Uterus (tissue), 2 donors: ENCODE measurements at regions not wholly inside any gene's neighbourhood (a gene's known extent, or its start where the extent isn't known, plus 50 kb on each side); places are given as distances from the start of the nearest gene placed in this dataset.

Source experiments
- CTCF ChIP-seq, 4 experiments: fragments of 200-600 bp in 2 of 4; fragments of 450-650 bp in 2 of 4; sonication (generic) in 2 of 4; IDR thresholded peaks; one replicate each; pipeline ENCODE4 v1.5.1; 2016 to 2019; ENCODE audit warnings: antibody characterized with exemption in 4 of 4, mild to moderate bottlenecking in 2 of 4, moderate library complexity in 1 of 4
- POLR2A ChIP-seq, 2 donors: fragments of 450-650 bp; IDR thresholded peaks; one replicate each; pipeline ENCODE4 v1.6.1; 2016; ENCODE audit warnings: antibody characterized with exemption in 2 of 2, mild to moderate bottlenecking in 1 of 2, moderate library complexity in 1 of 2

- TF ChIP-seq CTCF (IDR thresholded peaks at IDR 0.05) (no peak), POLR2A (IDR thresholded peaks at IDR 0.05) (no peak)
Measured at GRCh38 chr3:31224936-31225335, 307.8 kb upstream of the STT3B start.
